LoVo (cell line): ENCODE measurements at regions not wholly inside any gene's neighbourhood (a gene's known extent, or its start where the extent isn't known, plus 50 kb on each side); places are given as distances from the start of the nearest gene placed in this dataset.
"Not testable (repeated sequence)": the region's sequence is repeated elsewhere in the genome, so short reads cannot be mapped to it uniquely, and the experiment has no call there.

Source experiments
- DNase-seq: peaks from one replicate; pipeline ENCODE4 v3.0.0-alpha.2; 2016; ENCODE audit warnings: low spot score

DNA sequence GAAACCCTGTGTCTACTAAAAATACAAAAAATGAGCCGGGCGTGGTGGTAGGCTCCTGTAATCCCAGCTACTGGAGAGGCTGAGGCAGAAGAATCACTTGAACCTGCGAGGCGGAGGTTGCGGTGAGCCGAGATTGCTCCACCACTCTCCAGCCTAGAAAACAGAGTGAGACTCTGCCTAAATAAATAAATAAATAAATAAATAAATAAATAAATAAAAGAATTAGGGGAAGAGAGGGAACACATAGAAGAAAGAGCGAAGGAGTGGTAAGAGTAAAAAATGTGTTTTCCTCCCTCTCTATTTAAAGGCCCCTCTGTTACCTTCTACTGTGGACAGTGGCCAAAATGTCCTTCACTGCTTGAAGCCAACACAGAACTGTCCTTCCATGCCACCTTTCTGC, 103.9 kb upstream of the SOX21 start:
- DNase-seq: no peak

DNA sequence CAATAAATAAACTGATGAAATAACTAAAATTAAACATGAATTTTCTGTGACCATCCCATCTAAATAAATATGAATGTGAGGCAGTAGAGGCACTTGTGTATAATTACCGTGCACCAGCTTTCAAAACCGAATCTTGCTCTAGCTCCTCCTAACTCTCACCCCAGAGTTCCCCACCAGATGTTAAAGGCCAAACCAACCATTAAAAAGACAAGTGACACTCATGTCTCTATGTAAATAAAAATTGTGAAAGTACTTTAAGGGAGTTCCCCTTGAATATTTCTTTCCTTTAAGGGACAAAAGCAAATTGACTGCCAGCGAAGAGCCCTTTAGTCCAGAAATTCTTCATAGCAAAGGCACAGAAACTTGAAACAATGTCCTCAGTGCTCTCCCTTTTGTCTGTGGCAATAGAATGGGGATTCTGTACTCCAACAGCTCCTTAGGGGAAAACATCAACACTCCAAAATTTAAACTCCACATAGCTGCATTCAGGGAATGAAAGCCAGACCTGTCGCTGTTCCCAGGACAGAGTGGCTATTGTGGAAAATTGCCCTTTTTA, 101.7 kb upstream of the SOX21 start:
- DNase-seq: no peak

DNA sequence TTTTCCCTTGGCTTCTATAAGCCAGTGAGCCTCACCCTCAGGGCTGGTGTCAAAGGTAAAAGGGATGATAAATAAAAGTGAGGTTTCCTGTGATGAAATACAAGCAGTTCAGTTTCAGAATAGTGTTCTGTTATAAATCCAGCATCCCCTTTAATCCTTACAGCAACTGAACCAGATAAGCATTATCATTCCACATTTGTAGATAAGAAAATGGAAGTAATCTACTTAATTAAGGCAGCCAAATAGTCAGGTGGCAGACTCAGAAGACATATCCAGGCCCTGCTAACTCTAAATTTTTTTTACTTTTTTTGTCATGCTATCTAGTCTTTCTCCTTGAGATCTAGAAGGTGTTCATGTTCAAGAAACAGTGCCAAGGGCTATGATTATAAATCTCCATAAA, 99.4 kb upstream of the SOX21 start:
- no peak for DNase-seq

DNA sequence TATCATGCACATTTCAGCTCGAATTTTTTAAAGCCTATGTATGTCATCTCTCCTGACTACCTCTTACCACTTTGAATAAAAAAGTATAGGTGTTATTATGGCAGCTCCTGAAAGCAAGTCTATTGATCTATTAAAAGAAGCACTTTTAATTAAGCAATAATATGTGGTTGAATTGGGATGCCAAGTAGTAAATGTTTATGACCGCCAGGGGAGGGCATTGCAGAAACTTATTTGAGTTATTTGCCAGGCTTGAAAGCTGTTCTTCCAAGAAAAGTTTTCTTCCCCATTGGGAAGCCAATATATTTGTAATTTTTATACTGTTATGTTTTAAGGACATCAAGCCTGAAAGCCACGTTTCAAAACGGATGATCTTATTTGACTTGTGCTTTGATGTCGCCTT, 88.1 kb upstream of the SOX21 start:
- no peak for DNase-seq

DNA sequence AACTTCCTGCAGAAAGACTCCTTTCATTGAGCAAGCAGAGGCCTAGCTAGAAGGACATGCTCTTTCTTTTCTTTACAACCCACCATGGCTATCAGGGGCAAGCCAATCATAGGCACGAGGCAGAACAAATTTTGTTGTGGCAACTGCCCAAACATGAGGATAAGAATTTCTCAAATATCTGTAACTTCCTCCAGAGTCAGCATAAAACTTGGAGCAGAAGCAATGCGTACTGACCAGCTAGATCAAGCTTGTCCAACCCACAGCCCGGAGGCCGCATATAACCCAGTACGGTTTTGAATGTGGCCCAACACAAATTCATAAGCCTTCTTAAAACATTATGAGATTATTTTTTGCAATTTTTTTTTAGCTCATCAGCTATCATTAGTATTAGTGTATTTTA, 87.0 kb upstream of the SOX21 start:
- DNase-seq: no peak

DNA sequence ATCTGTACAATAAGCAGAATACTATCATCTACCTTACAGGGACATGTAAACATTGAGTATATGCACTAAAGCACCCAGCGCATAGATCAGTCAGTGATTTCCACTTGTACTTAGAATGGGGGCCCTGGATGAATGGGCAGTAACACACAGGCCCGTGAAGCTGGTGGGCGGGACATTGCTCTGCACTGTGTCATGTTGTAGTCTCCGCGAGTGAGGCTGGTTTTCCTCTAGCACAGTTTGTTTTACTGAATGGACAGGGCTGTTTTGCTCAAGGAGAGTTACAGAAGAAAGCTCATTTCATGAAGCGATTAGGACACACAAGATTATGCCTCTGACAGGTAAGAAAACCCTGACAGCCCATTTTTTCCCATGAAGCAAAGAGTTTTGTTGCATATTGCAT, 86.4 kb upstream of the SOX21 start:
- DNase-seq: no peak

DNA sequence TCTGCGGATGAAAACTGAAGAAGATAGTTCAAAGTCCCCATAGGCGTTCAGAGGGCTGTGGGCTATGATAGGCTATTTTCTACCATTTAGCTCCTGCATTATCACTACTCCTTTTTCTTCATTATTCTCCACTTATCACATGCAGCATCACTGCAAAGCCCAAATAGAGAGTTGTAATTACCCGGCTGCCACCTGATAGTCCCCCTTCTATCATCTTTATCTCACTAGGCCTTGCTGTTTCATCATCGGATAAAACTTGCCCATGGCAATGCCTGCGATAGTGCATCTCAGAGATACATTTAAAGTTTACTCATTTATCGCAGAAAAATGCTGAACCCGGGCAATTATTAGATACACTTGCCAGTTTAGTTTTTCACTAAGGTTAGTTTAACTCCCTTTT, 82.9 kb upstream of the SOX21 start:
- DNase-seq: no peak

DNA sequence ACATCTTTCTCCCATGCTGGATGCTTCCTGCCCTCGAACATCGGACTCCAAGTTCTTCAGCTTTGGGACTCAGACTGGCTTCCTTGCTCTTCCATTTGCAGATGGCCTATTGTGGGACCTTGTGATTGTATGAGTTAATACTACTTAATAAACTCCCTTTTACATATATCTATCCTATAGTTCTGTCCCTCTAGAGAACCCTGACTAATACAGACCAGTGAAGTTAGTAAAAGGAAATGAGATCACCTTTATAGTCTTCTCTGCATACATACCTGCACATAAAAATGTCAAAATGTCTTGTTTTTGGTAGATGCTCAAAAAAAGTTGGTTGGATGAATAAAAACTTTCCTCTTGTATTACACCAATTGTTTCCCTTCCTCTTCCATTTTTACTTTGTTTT, 73.9 kb upstream of the SOX21 start:
- not testable (repeated sequence) for DNase-seq

DNA sequence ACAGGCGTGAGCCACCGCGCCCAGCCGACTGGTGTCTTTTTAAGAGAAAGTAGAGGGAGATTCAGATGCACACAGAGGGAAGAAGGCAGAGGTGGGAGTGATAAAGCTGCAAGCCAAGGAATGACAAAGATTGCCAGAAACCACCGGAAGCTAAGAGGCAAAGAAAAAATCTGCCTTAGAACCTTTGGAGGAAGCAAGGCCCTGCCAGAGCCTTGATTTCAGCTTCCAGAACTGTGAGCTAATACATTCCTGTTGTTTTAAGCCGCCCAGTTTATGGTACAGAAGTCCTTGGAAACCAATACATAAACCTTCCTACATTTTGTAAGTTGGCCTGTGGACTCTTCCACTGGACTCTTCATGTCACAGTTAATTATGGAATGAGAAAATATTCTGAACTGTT, 71.7 kb upstream of the SOX21 start:
- no peak for DNase-seq

DNA sequence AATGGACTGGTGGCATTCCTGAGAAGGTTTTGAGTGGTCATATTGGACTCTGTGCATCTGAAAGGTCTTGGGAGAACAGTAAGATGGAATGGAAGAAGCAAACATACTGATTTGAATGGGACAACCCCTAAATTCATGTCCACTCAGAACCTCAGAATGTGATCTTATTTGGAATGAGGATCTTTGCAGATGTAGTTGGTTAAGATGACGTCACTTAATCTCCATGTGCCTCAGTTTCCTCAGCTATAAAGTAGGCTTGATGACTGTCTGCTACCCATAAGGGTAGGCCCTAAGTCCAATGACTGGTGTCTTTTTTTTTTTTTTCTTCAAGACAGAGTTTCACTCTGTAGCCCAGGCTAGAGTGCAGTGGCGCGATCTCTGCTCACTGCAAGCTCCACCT, 71.1 kb upstream of the SOX21 start:
- DNase-seq: no peak

DNA sequence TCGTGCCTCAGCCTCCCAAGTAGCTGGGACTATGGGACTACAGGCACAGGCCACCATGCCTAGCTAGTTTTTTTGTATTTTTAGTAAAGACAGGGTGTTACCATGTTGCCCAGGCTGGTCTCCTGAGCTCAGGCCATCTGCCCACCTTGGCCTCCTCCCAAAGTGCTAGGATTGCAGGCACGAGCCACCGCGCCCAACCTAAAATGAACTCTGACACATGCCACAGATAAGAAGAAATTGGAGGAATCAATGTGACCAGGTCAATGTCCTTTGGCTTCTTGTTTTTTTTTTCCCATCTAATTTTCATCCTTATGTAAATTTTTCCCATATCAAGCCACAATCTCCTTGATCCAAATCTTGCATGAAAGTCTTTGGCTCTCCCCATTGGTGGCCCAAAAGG, 68.1 kb upstream of the SOX21 start:
- DNase-seq: no peak

DNA sequence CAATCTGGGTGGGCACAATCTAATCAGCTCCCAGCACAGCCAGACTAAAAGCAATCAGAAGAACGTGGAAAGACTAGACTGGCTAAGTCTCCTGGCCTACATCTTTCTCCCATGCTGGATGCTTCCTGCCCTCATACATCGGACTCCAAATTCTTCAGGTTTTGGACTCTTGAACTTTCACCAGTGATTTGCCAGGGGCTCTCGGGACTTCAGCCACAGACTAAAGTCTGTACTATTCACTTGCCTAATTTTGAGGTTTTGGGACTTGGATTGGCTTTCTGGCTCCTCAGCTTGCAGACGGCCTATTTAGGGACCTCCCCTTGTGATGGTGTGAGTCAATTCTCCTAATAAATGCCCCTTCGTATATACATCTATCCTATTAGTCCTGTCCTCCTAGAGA, 66.6 kb upstream of the SOX21 start:
- no peak for DNase-seq

DNA sequence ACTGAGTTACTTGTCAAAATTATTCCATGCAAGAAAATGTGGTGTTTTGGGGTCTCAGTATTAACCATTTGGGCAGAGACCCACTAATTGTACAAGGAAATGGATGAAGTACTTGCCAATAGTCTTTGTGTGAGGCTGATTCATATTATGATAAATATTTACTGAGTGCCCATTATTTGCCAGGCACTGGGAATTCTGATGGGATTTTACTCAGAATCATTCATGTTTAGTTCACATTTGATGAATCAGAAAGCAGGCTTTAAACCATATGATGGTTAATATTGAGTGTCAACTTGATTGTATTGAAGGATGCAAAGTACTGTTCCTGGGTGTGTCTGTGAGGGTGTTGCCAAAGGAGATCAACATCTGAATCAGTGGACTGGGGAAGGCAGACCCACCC, 66.2 kb upstream of the SOX21 start:
- DNase-seq: no peak

DNA sequence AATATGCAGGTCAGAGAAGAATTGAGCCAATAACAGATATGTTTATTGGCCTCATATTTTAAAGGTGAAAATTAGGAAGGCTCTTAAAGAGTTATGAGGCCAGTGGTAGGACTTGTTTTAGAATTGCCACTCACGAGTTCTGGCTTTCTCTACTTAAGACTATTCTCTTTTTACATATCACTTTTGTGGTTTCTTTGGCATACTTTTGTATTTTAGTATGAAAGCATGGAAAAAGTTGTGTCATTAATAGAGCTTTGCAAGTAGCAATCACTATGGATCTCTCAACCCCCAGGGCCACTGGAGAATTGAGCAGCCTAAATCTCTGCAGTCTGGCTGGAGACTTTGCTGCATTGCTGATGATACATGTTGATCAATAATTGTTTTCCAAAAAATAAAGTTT, 64.6 kb upstream of the SOX21 start:
- no peak for DNase-seq

DNA sequence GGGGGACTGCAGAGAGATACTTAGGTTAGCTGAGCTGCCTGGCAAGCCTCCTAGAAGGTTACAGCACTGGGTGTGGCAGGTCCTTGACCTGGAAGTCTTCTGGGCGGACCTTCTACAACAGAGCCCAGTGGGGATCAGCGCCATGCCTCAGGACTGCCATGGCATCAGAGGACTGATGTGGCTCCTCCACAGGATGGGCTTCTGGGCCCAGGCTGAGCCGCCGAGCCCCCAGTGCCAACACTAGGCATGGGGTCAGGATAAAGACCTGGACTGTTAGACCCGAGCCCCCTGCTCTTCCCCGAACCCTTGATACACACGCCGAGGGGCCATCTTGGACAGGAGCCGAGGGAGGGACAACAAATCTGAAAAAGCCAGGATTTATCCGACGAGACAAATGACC, 64.0 kb upstream of the SOX21 start:
- no peak for DNase-seq

DNA sequence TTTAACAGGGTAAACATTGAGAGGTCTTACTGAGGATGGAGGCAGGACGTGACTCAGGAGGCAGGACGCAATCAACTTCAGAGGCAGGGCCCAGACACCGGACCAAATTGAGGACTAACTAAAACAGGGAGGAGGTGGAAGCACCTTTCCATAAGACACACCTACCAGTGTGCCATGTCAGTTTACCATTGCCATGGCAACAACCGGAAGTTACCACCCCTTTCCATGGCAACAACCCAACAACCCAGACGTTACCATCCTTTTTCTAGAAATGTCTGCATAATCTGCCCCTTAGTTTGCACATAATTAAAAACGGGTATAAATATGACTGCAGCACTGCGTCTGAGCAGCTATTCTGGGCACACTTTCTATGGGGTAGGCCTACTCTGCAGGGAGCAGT, 53.5 kb upstream of the SOX21 start:
- no peak for DNase-seq

DNA sequence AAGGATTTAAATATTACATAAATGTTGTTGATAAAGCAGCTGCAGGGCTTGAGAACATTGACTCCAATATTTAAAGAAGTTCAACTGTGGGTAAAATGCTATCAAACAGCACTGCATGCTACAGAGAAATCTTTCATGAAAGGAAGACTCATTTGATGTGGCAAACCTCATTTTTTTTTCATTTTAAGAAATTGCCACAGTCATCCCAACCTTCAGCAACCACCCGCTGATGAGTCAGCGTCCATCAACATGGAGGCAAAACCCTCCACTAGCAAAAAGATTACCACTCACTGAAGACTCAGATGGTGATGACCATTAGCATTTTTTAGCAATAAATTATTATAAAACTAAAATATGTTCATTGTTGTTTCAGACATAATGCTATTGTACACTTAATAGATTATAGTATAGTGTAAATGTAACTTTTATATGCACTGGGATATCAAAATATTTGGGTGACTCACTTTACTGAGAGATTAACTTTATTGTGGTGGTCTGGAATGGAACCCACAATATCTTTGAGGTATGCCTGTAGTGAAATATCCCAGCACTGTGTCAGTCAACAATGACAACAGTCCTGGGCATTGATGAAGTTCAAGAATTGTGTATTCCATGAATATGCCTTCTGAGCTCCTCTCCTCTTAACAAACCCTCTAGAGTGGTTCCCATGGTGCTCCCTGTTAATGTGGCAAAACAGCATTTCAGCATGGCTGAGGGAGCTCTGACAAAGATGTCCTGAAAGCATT, 52.4 kb upstream of the SOX21 start:
- peak; percentile 5 for DNase-seq
